Astrocyte of the hippocampus (primary cell): ENCODE measurements at regions not wholly inside any gene's neighbourhood (a gene's known extent, or its start where the extent isn't known, plus 50 kb on each side); places are given as distances from the start of the nearest gene placed in this dataset.
"Not testable (repeated sequence)": the region's sequence is repeated elsewhere in the genome, so short reads cannot be mapped to it uniquely, and the experiment has no call there.

Source experiments
- DNase-seq: peaks from one replicate; pipeline ENCODE4 v3.0.0; 2011; ENCODE audit warnings: low read depth, low spot score

- no peak for DNase-seq
Measured at GRCh38 chr4:79850626-79851025, 222.4 kb downstream of the ANTXR2 start.

- no peak for DNase-seq
Measured at GRCh38 chr4:79848329-79848728, 224.7 kb downstream of the ANTXR2 start.

GRCh38 chr4:79847411-79847810 is 225.6 kb downstream of the ANTXR2 start:
- DNase-seq, result no peak

GRCh38 chr4:79842162-79842561 is 230.9 kb downstream of the ANTXR2 start:
- no peak for DNase-seq

GRCh38 chr4:79833857-79834256 is 239.2 kb downstream of the ANTXR2 start:
- DNase-seq, result no peak

GRCh38 chr4:79831701-79832514 is 241.1 kb downstream of the ANTXR2 start:
- no peak for DNase-seq

GRCh38 chr4:79831119-79831528 is 241.9 kb downstream of the ANTXR2 start:
- no peak for DNase-seq

- no peak for DNase-seq
Measured at GRCh38 chr4:79827283-79827682, 245.7 kb downstream of the ANTXR2 start.

- peak; percentile 76 for DNase-seq
Measured at GRCh38 chr4:79823148-79823763, 249.8 kb downstream of the ANTXR2 start.

GRCh38 chr4:79820427-79820826 is 252.6 kb downstream of the ANTXR2 start:
- DNase-seq, result no peak

GRCh38 chr4:79807933-79808332 is 265.1 kb downstream of the ANTXR2 start:
- DNase-seq, result not testable (repeated sequence)

- DNase-seq, result no peak
Measured at GRCh38 chr4:79798047-79798446, 275.0 kb downstream of the ANTXR2 start.

GRCh38 chr4:79796948-79797347 is 276.1 kb downstream of the ANTXR2 start:
- DNase-seq, result no peak

GRCh38 chr4:79788884-79789283 is 284.1 kb downstream of the ANTXR2 start:
- DNase-seq, result no peak

- DNase-seq, result no peak
Measured at GRCh38 chr4:79780129-79780528, 292.9 kb downstream of the ANTXR2 start.

GRCh38 chr4:79772510-79772909 is 300.5 kb downstream of the ANTXR2 start:
- no peak for DNase-seq

GRCh38 chr4:79764120-79764519 is 308.9 kb downstream of the ANTXR2 start:
- DNase-seq, result no peak

- DNase-seq, result no peak
Measured at GRCh38 chr4:79763486-79764075, 309.4 kb downstream of the ANTXR2 start.

- no peak for DNase-seq
Measured at GRCh38 chr4:79759793-79760192, 313.2 kb downstream of the ANTXR2 start.

- DNase-seq, result peak; percentile 55
Measured at GRCh38 chr4:79757600-79757999, 315.4 kb downstream of the ANTXR2 start.

- no peak for DNase-seq
Measured at GRCh38 chr4:79756140-79756895, 316.7 kb downstream of the ANTXR2 start.

- no peak for DNase-seq
Measured at GRCh38 chr4:79748835-79749234, 324.2 kb downstream of the ANTXR2 start.
